Upper lobe of right lung (tissue), 1 donor: ENCODE measurements at regions not wholly inside any gene's neighbourhood (a gene's known extent, or its start where the extent isn't known, plus 50 kb on each side); places are given as distances from the start of the nearest gene placed in this dataset.

Experiments used
- ATAC-seq: fragments of 200-7000 bp; cut with Tn5 transposase; one replicate; pipeline ENCODE4 v1.9.1; 2020; ENCODE audit warnings: mild to moderate bottlenecking, moderate library complexity
- DNase-seq: peaks from one replicate; pipeline ENCODE4 v3.0.0-alpha.2; 2020
- H3K27ac ChIP-seq: fragments of 200-600 bp; one replicate; pipeline ENCODE4 v1.8.0; 2022
- H3K27me3 ChIP-seq: fragments of 200-600 bp; one replicate; pipeline ENCODE4 v1.8.0; 2022; ENCODE audit warnings: mild to moderate bottlenecking
- H3K36me3 ChIP-seq: fragments of 200-600 bp; one replicate; pipeline ENCODE4 v1.8.0; 2022
- H3K4me1 ChIP-seq: fragments of 200-600 bp; one replicate; pipeline ENCODE4 v1.8.0; 2022
- H3K4me3 ChIP-seq: fragments of 200-600 bp; one replicate; pipeline ENCODE4 v1.8.0; 2022; ENCODE audit warnings: mild to moderate bottlenecking
- H3K9me3 ChIP-seq: fragments of 200-600 bp; one replicate; pipeline ENCODE4 v1.8.0; 2022
- intact Hi-C: fragments of 100-400 bp; cut with DNase I; formaldehyde crosslinking; loops from one replicate; pipeline ENCODE4 v1.11.0; 2022
- TF ChIP-seq, protein P1 (sequence below): fragments of 200-600 bp; IDR thresholded peaks from one replicate; pipeline ENCODE4 v1.8.0; 2022; ENCODE audit warnings: antibody characterized with exemption
- donor health status: DM: no; HTN: yes; CAD: no; lungs with severe emphysema.

DNA sequence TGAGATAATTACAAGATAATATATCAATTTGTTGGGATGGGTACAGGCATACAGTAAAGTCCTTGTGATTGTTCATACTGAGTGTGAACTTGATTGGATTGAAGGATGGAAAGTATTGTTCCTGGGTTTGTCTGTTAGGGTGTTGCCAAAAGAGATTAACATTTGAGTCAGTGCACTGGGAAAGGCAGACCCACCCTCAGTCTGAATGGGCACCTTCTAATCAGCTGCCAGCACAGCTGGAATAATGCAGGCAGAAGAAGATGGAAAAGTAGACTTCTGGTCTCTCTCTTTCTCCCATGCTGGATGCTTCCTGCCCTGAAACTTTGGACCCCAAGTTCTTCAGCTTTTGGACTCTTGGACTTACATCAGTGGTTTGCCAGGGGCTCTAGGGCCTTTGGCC is 457.9 kb upstream of the SLIT2 start:
- H3K9me3 ChIP-seq: no peaks in the 10 kb centered on the region
- TF ChIP-seq, protein P1, sequence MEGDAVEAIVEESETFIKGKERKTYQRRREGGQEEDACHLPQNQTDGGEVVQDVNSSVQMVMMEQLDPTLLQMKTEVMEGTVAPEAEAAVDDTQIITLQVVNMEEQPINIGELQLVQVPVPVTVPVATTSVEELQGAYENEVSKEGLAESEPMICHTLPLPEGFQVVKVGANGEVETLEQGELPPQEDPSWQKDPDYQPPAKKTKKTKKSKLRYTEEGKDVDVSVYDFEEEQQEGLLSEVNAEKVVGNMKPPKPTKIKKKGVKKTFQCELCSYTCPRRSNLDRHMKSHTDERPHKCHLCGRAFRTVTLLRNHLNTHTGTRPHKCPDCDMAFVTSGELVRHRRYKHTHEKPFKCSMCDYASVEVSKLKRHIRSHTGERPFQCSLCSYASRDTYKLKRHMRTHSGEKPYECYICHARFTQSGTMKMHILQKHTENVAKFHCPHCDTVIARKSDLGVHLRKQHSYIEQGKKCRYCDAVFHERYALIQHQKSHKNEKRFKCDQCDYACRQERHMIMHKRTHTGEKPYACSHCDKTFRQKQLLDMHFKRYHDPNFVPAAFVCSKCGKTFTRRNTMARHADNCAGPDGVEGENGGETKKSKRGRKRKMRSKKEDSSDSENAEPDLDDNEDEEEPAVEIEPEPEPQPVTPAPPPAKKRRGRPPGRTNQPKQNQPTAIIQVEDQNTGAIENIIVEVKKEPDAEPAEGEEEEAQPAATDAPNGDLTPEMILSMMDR: no peak
- H3K36me3 ChIP-seq: no peaks in the 10 kb centered on the region
- intact Hi-C loops: no loop called here
- ATAC-seq: no peak
- H3K4me3 ChIP-seq: no peak overlapping the region
- H3K27me3 ChIP-seq: no peaks in the 10 kb centered on the region
- no peak for DNase-seq
- H3K4me1 ChIP-seq: no peaks in the 10 kb centered on the region
- H3K27ac ChIP-seq: no peak overlapping the region

DNA sequence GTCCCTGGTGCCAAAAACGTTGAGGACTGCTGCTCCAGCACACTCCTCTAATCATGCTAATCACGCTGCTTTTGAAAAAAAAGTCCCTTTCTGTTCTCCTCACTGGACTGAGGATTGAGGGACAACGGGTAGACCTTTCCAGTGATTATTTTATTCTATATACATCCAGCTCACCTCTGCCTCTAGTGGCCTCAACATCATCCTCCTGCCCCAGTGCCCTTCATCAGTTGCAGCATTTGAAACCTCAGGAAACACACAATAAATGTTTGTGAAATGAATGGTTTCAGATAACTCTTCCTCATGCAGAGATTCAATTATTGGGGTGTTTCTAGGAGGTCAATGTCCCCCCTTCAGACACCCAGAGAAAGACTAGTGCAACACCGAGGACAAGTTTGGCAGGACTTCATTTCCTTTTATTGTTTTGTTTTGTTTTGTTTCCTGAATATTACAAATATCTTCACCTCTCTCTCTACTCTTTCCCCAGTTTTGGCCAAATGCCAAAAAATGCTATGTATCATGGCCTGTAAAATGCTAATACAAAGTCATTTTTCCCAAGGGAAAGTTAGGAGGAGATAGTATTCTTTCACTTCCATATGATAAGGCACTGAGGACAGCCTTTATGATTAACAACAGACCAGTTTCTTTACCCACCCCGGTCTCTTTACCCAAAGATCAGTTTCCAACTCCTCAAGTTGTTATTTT is 460.1 kb upstream of the SLIT2 start:
- intact Hi-C loops: no loop called here
- no peaks in the 10 kb centered on the region for H3K4me1 ChIP-seq
- H3K27ac ChIP-seq: no peak overlapping the region
- DNase-seq (no peak), ATAC-seq (no peak)
- no peak overlapping the region for H3K4me3 ChIP-seq
- TF ChIP-seq, protein P1: no peak
- no peaks in the 10 kb centered on the region for H3K36me3 ChIP-seq
- H3K27me3 ChIP-seq: no peaks in the 10 kb centered on the region
- no peaks in the 10 kb centered on the region for H3K9me3 ChIP-seq

DNA sequence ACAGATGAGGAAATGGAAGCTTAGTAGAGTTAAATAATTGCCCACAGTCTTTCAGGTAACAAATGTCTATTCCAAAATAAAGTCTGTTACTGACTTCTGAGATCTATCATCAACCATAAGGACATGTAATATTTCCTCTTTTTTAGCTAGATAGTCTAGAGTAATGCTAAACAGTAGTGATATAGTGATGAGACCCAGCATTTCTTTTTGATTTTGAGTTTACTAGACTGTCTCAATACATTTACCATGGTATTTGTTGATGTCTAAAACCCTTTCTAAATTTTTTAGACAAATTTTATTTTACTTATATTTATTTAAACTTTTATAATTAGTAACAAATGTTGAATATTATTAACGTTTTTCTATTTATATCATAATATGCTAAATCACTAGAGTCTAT is 465.1 kb upstream of the SLIT2 start:
- intact Hi-C loops: no loop called here
- H3K4me3 ChIP-seq: no peak overlapping the region
- no peaks in the 10 kb centered on the region for H3K27me3 ChIP-seq
- TF ChIP-seq, protein P1: no peak
- DNase-seq (no peak), ATAC-seq (no peak)
- no peaks in the 10 kb centered on the region for H3K9me3 ChIP-seq
- no peaks in the 10 kb centered on the region for H3K36me3 ChIP-seq
- H3K27ac ChIP-seq: no peak overlapping the region
- no peaks in the 10 kb centered on the region for H3K4me1 ChIP-seq

DNA sequence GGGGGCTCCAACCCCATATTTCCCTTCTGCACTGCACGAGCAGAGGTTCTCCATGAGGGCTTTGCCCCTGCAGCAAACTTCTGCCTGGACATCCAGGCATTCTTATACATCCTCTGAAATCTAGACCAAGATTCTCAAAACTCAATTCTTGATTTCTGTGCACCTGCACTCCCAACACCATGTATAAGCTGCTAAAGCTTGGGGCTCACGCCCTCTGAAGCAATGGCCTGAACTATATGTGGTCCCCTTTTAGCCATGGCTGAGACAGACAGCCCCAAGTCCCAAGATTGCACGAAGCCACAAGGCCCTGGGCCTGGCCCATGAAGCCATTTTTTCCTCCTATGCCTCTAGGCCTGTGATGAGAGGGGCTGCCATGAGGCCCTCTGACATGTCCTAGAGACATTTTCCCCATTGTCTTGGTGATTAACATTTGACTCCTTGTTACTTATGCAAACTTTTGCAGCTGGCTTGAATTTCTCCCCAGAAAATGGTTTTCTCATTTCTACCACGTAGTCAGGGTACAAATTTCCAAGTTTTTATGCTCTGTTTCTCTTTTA is 468.0 kb upstream of the SLIT2 start:
- intact Hi-C loops: no loop called here
- no peak for DNase-seq
- no peak overlapping the region for H3K27ac ChIP-seq
- no peak for ATAC-seq
- TF ChIP-seq, protein P1: no peak
- H3K4me1 ChIP-seq: no peaks in the 10 kb centered on the region
- no peaks in the 10 kb centered on the region for H3K27me3 ChIP-seq
- no peaks in the 10 kb centered on the region for H3K9me3 ChIP-seq
- no peak overlapping the region for H3K4me3 ChIP-seq
- H3K36me3 ChIP-seq: no peaks in the 10 kb centered on the region

DNA sequence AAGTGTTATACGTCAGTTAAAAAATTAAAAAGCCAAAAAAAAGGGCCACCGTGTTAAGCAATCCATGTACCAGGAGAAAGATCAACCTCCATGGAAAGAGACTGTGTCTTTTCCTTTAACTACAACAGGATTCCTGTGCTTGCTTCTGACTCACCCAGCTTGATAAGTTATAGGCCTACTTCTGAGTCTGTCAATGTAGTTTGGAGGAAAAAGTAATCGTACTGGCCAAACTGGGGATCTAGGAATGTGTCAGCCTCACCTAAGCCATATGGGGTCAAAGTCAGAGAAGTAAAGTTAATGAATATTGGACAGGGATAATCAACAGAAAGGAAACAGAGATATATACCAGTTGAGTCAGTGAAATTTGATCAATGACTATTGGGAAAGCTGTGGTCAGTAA is 470.8 kb upstream of the SLIT2 start:
- ATAC-seq (no peak), DNase-seq (no peak)
- Histone ChIP-seq H3K4me3 (no peak overlapping the region), H3K4me1 (no peaks in the 10 kb centered on the region), H3K27me3 (no peaks in the 10 kb centered on the region), H3K27ac (no peak overlapping the region), H3K9me3 (no peaks in the 10 kb centered on the region), H3K36me3 (no peaks in the 10 kb centered on the region)
- intact Hi-C loops: no loop called here
- TF ChIP-seq, protein P1: no peak

DNA sequence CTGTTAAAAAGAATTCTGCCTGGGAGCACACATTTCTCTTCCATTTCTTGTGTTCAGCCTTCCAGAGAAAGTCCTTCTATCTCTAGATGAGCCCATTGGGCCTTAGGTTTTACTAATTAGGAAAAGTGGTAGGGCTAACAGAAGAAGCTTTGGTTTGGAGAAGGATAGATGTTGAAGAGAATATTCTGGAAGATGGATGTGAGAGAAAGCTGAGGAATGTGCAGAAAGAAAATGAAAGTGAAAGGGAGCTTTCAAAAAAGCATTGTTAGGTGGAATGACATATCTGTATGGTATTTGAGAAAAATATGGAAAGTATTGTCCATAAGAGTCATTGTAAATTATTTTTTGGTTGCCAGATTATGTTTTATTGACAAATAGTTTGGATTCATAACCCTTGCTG is 474.8 kb upstream of the SLIT2 start:
- peak overlapping the region; percentile 3 for H3K4me3 ChIP-seq
- intact Hi-C loops: no loop called here
- DNase-seq (no peak), ATAC-seq (no peak)
- H3K9me3 ChIP-seq: no peaks in the 10 kb centered on the region
- no peaks in the 10 kb centered on the region for H3K36me3 ChIP-seq
- no peaks in the 10 kb centered on the region for H3K4me1 ChIP-seq
- H3K27ac ChIP-seq: no peak overlapping the region
- H3K27me3 ChIP-seq: no peaks in the 10 kb centered on the region
- TF ChIP-seq, protein P1: no peak
